Rectal smooth muscle tissue (tissue), 1 donor: ENCODE measurements at regions not wholly inside any gene's neighbourhood (a gene's known extent, or its start where the extent isn't known, plus 50 kb on each side); places are given as distances from the start of the nearest gene placed in this dataset.
"Not testable (repeated sequence)": the region's sequence is repeated elsewhere in the genome, so short reads cannot be mapped to it uniquely, and the experiment has no call there.

Experiments
- H3K27ac ChIP-seq: one replicate; pipeline ENCODE4 v1.7.0; 2013; ENCODE audit warnings: low read depth, low read length, inconsistent platforms
- H3K27me3 ChIP-seq: one replicate; pipeline ENCODE4 v1.7.0; 2013; ENCODE audit warnings: low read length; ENCODE audit not compliant: control insufficient read depth, insufficient read depth
- H3K36me3 ChIP-seq: one replicate; pipeline ENCODE4 v1.7.0; 2013; ENCODE audit warnings: low read length; ENCODE audit not compliant: control insufficient read depth, insufficient read depth
- H3K4me1 ChIP-seq: one replicate; pipeline ENCODE4 v1.7.0; 2013; ENCODE audit warnings: low read length; ENCODE audit not compliant: control insufficient read depth, insufficient read depth
- H3K4me3 ChIP-seq: one replicate; pipeline ENCODE4 v1.7.0; 2013; ENCODE audit warnings: low read length
- H3K9ac ChIP-seq: one replicate; pipeline ENCODE4 v1.7.0; 2013; ENCODE audit warnings: low read length

DNA sequence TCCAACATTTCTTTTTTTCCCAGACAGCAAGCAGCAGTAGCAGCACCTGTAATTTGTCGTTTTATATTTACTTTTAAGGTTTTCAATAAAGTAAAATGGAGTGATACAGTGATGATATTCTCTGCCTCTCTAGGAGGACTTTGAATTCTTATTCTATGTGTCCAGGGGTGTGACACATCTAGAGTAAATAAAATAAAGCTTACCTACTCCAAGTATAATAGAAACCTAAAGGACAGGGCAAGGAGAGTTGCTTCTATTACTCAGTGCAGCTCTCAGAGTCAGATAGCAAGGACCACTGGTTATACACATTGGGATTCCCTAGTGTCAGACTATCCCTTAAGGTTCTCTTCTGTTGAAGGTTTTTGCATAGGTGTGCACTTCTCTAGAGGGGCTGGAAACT is 95.9 kb downstream of the LMO4 start:
- Histone ChIP-seq H3K27ac (no peak overlapping the region), H3K4me3 (no peak overlapping the region), H3K36me3 (no peaks in the 10 kb centered on the region), H3K4me1 (no peaks in the 10 kb centered on the region), H3K9ac (no peak overlapping the region), H3K27me3 (no peaks in the 10 kb centered on the region)

- no peaks in the 10 kb centered on the region for H3K27me3 ChIP-seq
- no peak overlapping the region for H3K4me3 ChIP-seq
- no peak overlapping the region for H3K9ac ChIP-seq
- H3K27ac ChIP-seq: no peak overlapping the region
- H3K4me1 ChIP-seq: no peaks in the 10 kb centered on the region
- no peaks in the 10 kb centered on the region for H3K36me3 ChIP-seq
Observed at GRCh38 chr1:87426463-87427249, 98.0 kb downstream of the LMO4 start.

GRCh38 chr1:87428367-87428766 is 99.7 kb downstream of the LMO4 start:
- H3K36me3 ChIP-seq: no peaks in the 10 kb centered on the region
- no peak overlapping the region for H3K4me3 ChIP-seq
- no peaks in the 10 kb centered on the region for H3K4me1 ChIP-seq
- H3K9ac ChIP-seq: no peak overlapping the region
- no peaks in the 10 kb centered on the region for H3K27me3 ChIP-seq
- no peak overlapping the region for H3K27ac ChIP-seq

- no peaks in the 10 kb centered on the region for H3K27me3 ChIP-seq
- no peak overlapping the region for H3K9ac ChIP-seq
- no peak overlapping the region for H3K27ac ChIP-seq
- no peaks in the 10 kb centered on the region for H3K36me3 ChIP-seq
- H3K4me3 ChIP-seq: no peak overlapping the region
- H3K4me1 ChIP-seq: no peaks in the 10 kb centered on the region
Observed at GRCh38 chr1:87428883-87429282, 100.2 kb downstream of the LMO4 start.

GRCh38 chr1:87432685-87433084 is 104.0 kb downstream of the LMO4 start:
- Histone ChIP-seq H3K9ac (no peak overlapping the region), H3K4me1 (no peaks in the 10 kb centered on the region), H3K27me3 (no peaks in the 10 kb centered on the region), H3K4me3 (no peak overlapping the region), H3K36me3 (no peaks in the 10 kb centered on the region), H3K27ac (no peak overlapping the region)

DNA sequence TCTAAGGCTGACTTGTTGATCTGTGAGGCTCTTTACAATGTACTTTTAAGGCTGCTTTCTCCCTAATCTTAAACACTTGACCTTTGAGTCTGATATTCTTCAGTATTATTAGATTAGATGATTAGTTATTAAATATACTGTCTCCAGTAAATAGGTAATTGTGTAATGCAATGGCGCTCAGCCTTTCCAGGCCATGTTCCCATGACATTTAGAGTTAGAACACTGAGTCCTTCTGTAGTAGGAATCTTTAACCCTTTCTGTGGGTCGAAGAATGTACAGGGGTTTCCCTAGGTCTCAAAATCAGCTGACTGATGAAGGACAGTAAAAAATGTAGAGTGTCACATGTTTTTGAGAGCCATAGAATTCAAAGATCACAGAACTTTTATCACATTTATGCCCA is 104.4 kb downstream of the LMO4 start:
- H3K27me3 ChIP-seq, H3K9ac ChIP-seq, H3K4me1 ChIP-seq, H3K36me3 ChIP-seq, H3K4me3 ChIP-seq, H3K27ac ChIP-seq: not testable (repeated sequence)

GRCh38 chr1:87435484-87435883 is 106.8 kb downstream of the LMO4 start:
- Histone ChIP-seq H3K27me3 (no peaks in the 10 kb centered on the region), H3K4me3 (no peak overlapping the region), H3K4me1 (no peaks in the 10 kb centered on the region), H3K36me3 (no peaks in the 10 kb centered on the region), H3K27ac (no peak overlapping the region), H3K9ac (no peak overlapping the region)

GRCh38 chr1:87436115-87436514 is 107.4 kb downstream of the LMO4 start:
- H3K27ac ChIP-seq, H3K9ac ChIP-seq, H3K36me3 ChIP-seq, H3K4me1 ChIP-seq, H3K27me3 ChIP-seq, H3K4me3 ChIP-seq: not testable (repeated sequence)

GRCh38 chr1:87436534-87436933 is 107.9 kb downstream of the LMO4 start:
- Histone ChIP-seq H3K4me1 (no peaks in the 10 kb centered on the region), H3K4me3 (no peak overlapping the region), H3K36me3 (no peaks in the 10 kb centered on the region), H3K27me3 (no peaks in the 10 kb centered on the region), H3K9ac (no peak overlapping the region), H3K27ac (no peak overlapping the region)

GRCh38 chr1:87437663-87438295 is 109.1 kb downstream of the LMO4 start:
- Histone ChIP-seq H3K36me3 (no peaks in the 10 kb centered on the region), H3K4me3 (no peak overlapping the region), H3K9ac (no peak overlapping the region), H3K4me1 (no peaks in the 10 kb centered on the region), H3K27ac (no peak overlapping the region), H3K27me3 (no peaks in the 10 kb centered on the region)

DNA sequence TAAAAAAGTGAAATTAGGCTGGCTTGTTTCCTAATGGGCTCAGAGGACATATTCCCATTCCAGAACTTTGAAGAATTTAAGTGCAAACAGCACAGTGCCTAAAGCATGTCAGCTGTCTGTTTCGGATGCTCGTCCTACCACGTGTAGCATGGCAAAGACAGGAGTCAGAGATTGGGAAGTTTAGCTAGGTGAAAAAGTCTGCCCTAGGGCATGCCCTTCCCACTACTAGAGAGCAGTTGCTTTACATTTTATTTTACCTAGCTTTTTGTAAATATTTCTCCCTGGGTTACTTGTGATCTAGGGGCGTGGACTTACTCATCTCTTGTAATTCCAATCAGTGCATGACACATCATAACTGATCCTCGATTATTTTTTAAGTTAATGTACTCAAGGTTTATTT is 111.1 kb downstream of the LMO4 start:
- H3K9ac ChIP-seq: no peak overlapping the region
- H3K4me3 ChIP-seq: no peak overlapping the region
- H3K36me3 ChIP-seq: no peaks in the 10 kb centered on the region
- H3K4me1 ChIP-seq: no peaks in the 10 kb centered on the region
- H3K27ac ChIP-seq: no peak overlapping the region
- no peaks in the 10 kb centered on the region for H3K27me3 ChIP-seq

- Histone ChIP-seq H3K27ac (peak overlapping the region; percentile 1), H3K27me3 (no peaks in the 10 kb centered on the region), H3K36me3 (no peaks in the 10 kb centered on the region), H3K4me1 (peaks cover 2% of the 10 kb centered on the region), H3K4me3 (no peak overlapping the region), H3K9ac (no peak overlapping the region)
Observed at GRCh38 chr1:87449348-87449963, 120.8 kb downstream of the LMO4 start.

DNA sequence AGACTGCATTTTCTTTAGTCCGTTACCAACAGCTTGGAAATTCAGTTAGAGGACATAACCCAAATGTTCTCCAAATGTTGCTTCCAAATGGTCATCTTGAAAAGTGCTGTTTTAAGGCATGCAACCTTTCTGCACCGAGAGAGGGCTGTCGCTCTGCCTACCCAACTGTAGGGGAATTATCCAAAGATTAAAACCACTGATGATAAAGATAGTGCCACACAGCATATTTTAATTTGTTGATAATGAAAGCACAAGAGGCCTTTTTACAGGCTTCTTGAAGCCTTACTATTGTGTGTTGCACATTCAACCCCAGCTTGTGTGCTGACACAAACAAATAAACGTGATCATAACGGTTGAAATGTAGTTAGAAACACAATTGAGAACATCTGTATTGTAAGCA is 121.5 kb downstream of the LMO4 start:
- no peaks in the 10 kb centered on the region for H3K27me3 ChIP-seq
- H3K27ac ChIP-seq: no peak overlapping the region
- no peak overlapping the region for H3K4me3 ChIP-seq
- no peak overlapping the region for H3K9ac ChIP-seq
- H3K36me3 ChIP-seq: no peaks in the 10 kb centered on the region
- peaks cover 2% of the 10 kb centered on the region for H3K4me1 ChIP-seq
